Activated CD4-positive, alpha-beta T cell treated with anti-CD3 and anti-CD28 coated beads, Interleukin-2, amount 10 ng/mL, durations not matched to agents 7 days and 5 days (primary cell): ENCODE measurements at regions not wholly inside any gene's neighbourhood (a gene's known extent, or its start where the extent isn't known, plus 50 kb on each side); places are given as distances from the start of the nearest gene placed in this dataset.

Experiments used
- CTCF ChIA-PET: fragments of 350-600 bp; sonication (Branson Sonifier 250); formaldehyde crosslinking; loops from one replicate; lab custom pipeline; 2021; ENCODE audit warnings: antibody characterized with exemption; lab: Charles Lee
- POLR2A ChIA-PET: fragments of 350-600 bp; sonication (Branson Sonifier 250); formaldehyde crosslinking; loops from one replicate; lab custom pipeline; 2021; ENCODE audit warnings: antibody characterized with exemption; lab: Charles Lee
- DNase-seq: peaks from one replicate; pipeline ENCODE4 v3.0.0-alpha.2; 2020
- H3K27ac Mint-ChIP-seq: one replicate; pipeline ENCODE4 v1.8.0; 2021; ENCODE audit warnings: mild to moderate bottlenecking, moderate library complexity, mixed read lengths
- H3K27me3 Mint-ChIP-seq: one replicate; pipeline ENCODE4 v1.8.0; 2021; ENCODE audit warnings: mixed read lengths
- H3K36me3 Mint-ChIP-seq: one replicate; pipeline ENCODE4 v1.8.0; 2021; ENCODE audit warnings: low read depth, mixed read lengths
- H3K4me1 Mint-ChIP-seq: one replicate; pipeline ENCODE4 v1.8.0; 2021; ENCODE audit warnings: mixed read lengths
- H3K4me3 Mint-ChIP-seq: one replicate; pipeline ENCODE4 v1.8.0; 2021; ENCODE audit warnings: mild to moderate bottlenecking, moderate library complexity, mixed read lengths
- H3K9me3 Mint-ChIP-seq: one replicate; pipeline ENCODE4 v1.8.0; 2021; ENCODE audit warnings: mixed read lengths

DNA sequence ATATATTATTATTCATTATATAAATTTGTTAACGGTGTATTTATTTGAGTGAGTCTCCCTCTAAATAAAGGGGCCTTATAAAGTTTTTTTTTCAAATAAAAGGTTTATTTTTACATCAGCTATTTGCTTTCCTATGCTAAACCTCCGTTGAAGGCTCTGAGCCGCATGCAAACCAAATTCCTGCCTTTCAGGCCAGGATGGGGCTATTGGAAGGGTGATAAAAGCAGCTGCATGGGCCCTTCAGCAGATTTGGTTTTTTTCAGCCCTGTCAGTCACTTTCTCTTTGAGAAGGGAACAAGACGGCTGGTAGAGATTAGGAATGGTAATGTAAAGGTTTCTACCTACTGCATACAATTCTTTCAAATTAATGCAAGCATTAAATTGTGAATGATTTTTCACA is 244.2 kb downstream of the WNT5A start:
- Mint-ChIP-seq H3K9me3 (peaks cover 3% of the 10 kb centered on the region), H3K4me1 (no peaks in the 10 kb centered on the region), H3K27me3 (no peaks in the 10 kb centered on the region), H3K27ac (no peak overlapping the region), H3K4me3 (no peak overlapping the region), H3K36me3 (no peaks in the 10 kb centered on the region)
- ChIA-PET POLR2A (no interaction called here), CTCF (no interaction called here)
- DNase-seq: no peak

DNA sequence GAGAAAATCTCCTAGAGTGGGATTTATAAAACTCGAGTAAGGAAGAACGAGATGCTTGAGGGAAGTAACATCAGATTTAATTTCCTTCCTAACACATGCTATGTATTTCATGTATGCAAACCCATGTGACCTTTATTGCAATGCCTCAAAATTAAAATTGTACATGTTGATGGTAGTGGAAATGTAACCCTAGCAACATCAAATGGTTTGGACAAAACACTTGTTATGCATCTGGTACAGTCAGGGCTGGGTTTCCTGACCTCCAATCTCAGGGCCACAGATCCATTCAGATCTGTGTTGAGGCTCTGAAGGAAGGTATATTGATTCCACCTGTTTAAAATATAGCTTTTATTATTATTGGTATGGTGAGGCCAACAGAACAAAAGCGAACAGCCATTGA is 246.0 kb downstream of the WNT5A start:
- H3K27ac Mint-ChIP-seq: no peak overlapping the region
- POLR2A ChIA-PET: no interaction called here
- CTCF ChIA-PET: no interaction called here
- H3K4me3 Mint-ChIP-seq: no peak overlapping the region
- H3K4me1 Mint-ChIP-seq: no peaks in the 10 kb centered on the region
- no peaks in the 10 kb centered on the region for H3K9me3 Mint-ChIP-seq
- H3K27me3 Mint-ChIP-seq: no peaks in the 10 kb centered on the region
- DNase-seq: no peak
- H3K36me3 Mint-ChIP-seq: no peaks in the 10 kb centered on the region

DNA sequence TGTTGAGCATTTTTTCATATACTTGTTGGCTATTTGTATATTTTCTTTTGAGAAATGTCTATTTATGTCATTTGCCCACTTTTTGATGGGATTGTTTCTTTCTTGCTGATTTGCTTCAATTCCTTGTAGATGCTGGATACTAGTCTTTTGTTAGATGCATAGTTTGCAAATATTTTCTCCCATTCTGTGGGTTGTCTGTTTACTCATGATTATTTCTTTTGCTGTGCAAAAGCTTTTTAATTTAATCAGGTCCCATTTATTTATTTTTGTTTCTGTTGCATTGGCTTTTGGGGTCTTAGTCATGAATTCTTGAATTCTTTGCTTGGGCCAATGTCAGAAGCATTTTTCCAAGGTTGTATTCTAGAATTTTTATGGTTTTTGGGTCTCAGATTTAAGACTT is 251.7 kb downstream of the WNT5A start:
- CTCF ChIA-PET: no interaction called here
- Mint-ChIP-seq H3K27me3 (no peaks in the 10 kb centered on the region), H3K36me3 (no peaks in the 10 kb centered on the region)

DNA sequence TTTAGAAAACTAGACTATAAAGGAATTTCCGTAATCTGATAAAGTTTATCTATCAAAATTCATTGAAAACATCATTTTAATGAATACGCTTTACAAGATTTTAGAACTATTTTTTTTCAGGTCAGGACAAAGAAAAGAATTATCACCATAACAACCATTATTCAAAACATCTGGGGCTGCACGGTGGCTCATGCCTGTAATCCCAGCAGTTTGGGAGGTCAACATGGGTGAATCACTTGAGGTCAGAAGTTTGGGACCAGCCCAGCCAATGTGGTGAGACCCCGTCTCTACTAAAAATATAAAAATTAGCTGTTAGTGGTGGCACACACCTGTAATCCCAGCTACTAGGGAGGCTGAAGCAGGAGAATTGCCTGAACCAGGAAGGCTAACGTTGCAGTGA is 260.4 kb downstream of the WNT5A start:
- Mint-ChIP-seq H3K9me3 (peaks cover 3% of the 10 kb centered on the region), H3K4me1 (no peaks in the 10 kb centered on the region), H3K27me3 (no peaks in the 10 kb centered on the region), H3K4me3 (no peak overlapping the region), H3K36me3 (no peaks in the 10 kb centered on the region), H3K27ac (no peak overlapping the region)
- ChIA-PET POLR2A (no interaction called here), CTCF (no interaction called here)
- no peak for DNase-seq

More for the DNA sequence above, 251.7 kb downstream of the WNT5A start:
- Mint-ChIP-seq H3K27ac (no peak overlapping the region), H3K4me1 (no peaks in the 10 kb centered on the region), H3K4me3 (no peak overlapping the region), H3K9me3 (peaks cover 3% of the 10 kb centered on the region)
- POLR2A ChIA-PET: no interaction called here
- DNase-seq: no peak

DNA sequence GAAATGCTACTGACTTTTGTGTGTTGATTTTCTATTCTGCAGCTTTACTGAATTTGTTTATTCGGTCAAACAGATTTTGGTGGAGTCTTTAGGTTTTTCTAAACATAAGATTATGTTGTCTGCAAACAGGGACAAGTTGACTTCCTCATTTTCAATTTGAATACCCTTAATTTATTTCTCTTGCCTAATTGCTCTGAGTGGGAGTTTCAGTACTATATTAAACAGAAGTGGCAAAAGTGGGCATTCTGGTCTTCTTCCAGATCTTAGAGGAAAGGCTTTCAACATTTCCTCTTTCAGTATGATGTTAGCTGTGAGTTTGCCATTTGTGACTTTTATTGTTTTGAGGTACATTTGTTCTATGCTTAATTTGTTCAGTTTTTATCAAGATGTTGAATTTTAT is 268.5 kb downstream of the WNT5A start:
- no peak for DNase-seq
- Mint-ChIP-seq H3K36me3 (no peaks in the 10 kb centered on the region), H3K4me1 (no peaks in the 10 kb centered on the region), H3K9me3 (peaks cover 3% of the 10 kb centered on the region), H3K4me3 (no peak overlapping the region), H3K27ac (no peak overlapping the region), H3K27me3 (no peaks in the 10 kb centered on the region)
- ChIA-PET POLR2A (no interaction called here), CTCF (no interaction called here)

DNA sequence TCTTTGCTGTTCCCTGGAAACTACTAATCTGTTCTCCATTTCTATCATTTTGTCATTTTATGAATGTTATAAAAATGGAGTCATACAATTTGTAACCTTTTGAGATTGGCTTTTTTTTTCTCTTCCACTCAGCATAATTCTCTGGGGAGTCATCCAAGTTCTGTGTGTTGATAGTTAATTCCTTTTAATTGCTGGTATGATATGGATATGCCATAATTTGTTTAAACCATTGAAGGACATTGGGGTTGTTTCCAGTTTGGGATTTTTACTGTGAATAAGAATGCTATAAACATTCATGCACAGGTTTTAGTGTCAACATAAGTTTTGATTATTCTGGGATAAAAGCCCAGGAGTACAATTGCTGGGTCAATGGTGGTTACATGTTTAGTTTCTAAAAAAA is 279.4 kb downstream of the WNT5A start:
- no peak for DNase-seq
- no peaks in the 10 kb centered on the region for H3K27me3 Mint-ChIP-seq
- H3K27ac Mint-ChIP-seq: no peak overlapping the region
- H3K36me3 Mint-ChIP-seq: no peaks in the 10 kb centered on the region
- no peaks in the 10 kb centered on the region for H3K4me1 Mint-ChIP-seq
- CTCF ChIA-PET: no interaction called here
- POLR2A ChIA-PET: no interaction called here
- no peak overlapping the region for H3K4me3 Mint-ChIP-seq
- H3K9me3 Mint-ChIP-seq: peaks cover 6% of the 10 kb centered on the region

DNA sequence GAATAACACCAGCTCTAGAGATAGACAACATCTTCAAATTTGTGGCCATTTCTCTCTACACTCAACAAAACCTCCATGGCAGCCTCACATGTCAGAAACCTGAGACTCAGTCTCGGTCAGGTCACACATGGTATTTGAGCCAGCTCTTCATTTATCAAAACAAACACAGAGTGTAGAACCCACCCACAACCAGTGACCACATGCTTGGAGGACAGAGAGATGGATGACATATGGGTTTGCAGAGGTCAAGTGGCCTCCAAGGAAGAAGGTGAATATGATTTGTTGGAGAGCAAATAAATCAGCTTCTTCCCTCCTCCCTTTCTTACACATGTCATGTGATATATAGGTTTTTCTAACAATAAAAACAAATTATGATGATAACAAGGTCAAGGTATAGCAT is 278.1 kb upstream of the LRTM1 start:
- no peaks in the 10 kb centered on the region for H3K4me1 Mint-ChIP-seq
- no peaks in the 10 kb centered on the region for H3K36me3 Mint-ChIP-seq
- ChIA-PET POLR2A (no interaction called here), CTCF (no interaction called here)
- DNase-seq: no peak
- no peak overlapping the region for H3K27ac Mint-ChIP-seq
- H3K27me3 Mint-ChIP-seq: no peaks in the 10 kb centered on the region
- no peak overlapping the region for H3K4me3 Mint-ChIP-seq
- peaks cover 3% of the 10 kb centered on the region for H3K9me3 Mint-ChIP-seq

DNA sequence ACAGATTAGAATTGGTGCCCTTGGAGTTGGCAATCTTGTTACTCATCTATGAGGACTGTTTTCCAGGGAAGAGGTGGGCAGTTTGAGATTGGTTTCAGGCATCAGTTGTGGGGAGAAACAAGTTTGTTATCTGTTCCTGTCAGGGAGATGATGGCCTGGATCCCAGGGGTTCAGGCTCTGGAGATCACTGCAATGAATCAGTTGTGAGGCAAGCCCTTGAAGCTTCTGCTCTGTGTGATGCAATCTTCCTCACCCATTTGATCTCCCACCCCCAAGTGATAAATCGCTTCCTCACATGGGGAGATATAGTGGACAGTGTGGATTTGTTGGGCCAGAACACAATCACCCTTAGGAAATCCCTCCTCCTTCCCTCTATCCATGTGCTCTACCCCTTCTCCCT is 276.6 kb upstream of the LRTM1 start:
- peaks cover 3% of the 10 kb centered on the region for H3K9me3 Mint-ChIP-seq
- no peaks in the 10 kb centered on the region for H3K36me3 Mint-ChIP-seq
- ChIA-PET CTCF (no interaction called here), POLR2A (no interaction called here)
- H3K27ac Mint-ChIP-seq: peak overlapping the region; percentile 19
- no peaks in the 10 kb centered on the region for H3K27me3 Mint-ChIP-seq
- H3K4me1 Mint-ChIP-seq: no peaks in the 10 kb centered on the region
- H3K4me3 Mint-ChIP-seq: no peak overlapping the region
- DNase-seq: no peak

DNA sequence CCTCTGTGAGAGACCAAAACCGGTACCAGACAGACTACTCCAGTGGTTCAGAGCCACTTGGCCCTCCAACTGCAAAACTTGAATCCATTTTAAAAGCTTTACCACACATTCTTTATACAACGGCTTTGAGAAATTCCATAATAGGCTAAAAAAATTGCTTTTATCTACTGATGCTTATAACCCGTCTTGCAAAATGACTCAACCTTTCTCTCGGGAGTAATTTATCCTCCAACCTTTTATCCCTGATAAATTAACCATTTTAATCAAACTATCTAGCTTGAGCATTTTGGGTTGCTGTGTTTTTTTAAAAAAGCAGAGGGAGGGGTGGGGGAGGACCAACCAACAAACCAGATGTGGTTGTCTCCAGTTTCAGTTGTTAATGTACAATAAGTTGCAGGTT is 275.7 kb upstream of the LRTM1 start:
- DNase-seq: no peak
- H3K4me3 Mint-ChIP-seq: no peak overlapping the region
- ChIA-PET CTCF (no interaction called here), POLR2A (no interaction called here)
- H3K27me3 Mint-ChIP-seq: no peaks in the 10 kb centered on the region
- peaks cover 3% of the 10 kb centered on the region for H3K9me3 Mint-ChIP-seq
- H3K27ac Mint-ChIP-seq: no peak overlapping the region
- no peaks in the 10 kb centered on the region for H3K36me3 Mint-ChIP-seq
- H3K4me1 Mint-ChIP-seq: no peaks in the 10 kb centered on the region

DNA sequence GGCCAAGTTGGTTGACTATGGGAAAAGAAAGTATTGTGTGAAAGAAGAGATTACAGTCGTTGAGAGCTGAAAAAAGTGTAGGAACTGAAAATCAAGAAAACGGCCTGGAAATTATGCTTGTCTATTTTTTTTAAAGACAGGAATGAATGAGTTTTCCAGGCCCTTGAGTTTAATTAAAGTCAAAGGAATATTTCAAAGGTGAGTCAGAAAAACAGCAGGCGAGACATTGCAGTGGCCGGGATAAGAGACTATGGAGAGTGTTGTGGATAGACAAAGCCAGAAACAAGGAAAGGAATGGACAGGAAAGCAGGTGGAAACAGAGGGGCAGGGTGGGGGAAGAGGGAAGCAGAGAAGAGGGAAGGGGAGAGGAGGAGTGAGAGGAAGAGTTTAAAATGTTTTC is 275.1 kb upstream of the LRTM1 start:
- ChIA-PET POLR2A (no interaction called here), CTCF (no interaction called here)
- Mint-ChIP-seq H3K27me3 (no peaks in the 10 kb centered on the region), H3K36me3 (no peaks in the 10 kb centered on the region), H3K4me1 (no peaks in the 10 kb centered on the region), H3K4me3 (no peak overlapping the region), H3K9me3 (peaks cover 3% of the 10 kb centered on the region), H3K27ac (no peak overlapping the region)
- no peak for DNase-seq

DNA sequence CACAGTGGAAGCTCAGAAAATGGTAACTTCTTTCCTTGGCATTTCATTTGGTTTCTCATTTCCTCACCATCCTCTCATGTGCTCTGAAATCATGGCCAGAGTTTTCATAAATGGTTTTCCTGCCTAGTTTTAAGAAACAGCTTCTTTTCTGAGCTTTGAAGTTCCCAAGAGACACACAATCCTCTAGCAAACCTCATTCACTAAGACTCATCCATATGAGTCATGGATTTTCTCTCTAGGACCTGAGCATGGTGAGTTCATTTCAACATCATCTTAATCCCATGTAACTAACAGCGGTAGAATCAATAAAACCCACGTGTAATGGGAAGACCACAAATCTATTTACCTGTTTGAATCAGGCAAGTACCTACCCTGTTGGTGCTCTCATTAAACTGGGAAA is 274.5 kb upstream of the LRTM1 start:
- ChIA-PET CTCF (no interaction called here), POLR2A (no interaction called here)
- no peaks in the 10 kb centered on the region for H3K27me3 Mint-ChIP-seq
- H3K27ac Mint-ChIP-seq: no peak overlapping the region
- H3K4me3 Mint-ChIP-seq: no peak overlapping the region
- DNase-seq: no peak
- no peaks in the 10 kb centered on the region for H3K36me3 Mint-ChIP-seq
- peaks cover 3% of the 10 kb centered on the region for H3K9me3 Mint-ChIP-seq
- H3K4me1 Mint-ChIP-seq: no peaks in the 10 kb centered on the region

DNA sequence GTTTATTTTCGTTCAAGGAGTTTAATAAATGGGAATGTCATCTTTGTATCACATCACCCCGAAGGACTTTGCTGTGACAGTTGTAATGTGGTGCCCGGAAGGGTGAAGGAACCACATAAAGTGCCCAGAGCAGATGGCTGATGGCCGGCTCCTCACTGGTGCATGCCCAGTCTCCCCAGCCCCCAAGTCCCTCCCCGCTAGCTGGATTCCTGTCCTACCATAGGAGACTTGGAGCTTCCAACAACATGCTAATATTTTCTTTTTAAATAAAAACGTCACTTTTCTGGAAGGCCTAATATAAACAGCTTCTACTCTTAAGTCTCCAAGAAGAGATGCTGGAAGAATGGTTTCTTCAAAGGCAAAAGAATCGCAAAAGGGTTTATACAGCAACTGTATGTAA is 273.9 kb upstream of the LRTM1 start:
- H3K27ac Mint-ChIP-seq: no peak overlapping the region
- no peaks in the 10 kb centered on the region for H3K4me1 Mint-ChIP-seq
- ChIA-PET CTCF (no interaction called here), POLR2A (no interaction called here)
- no peak overlapping the region for H3K4me3 Mint-ChIP-seq
- peaks cover 3% of the 10 kb centered on the region for H3K9me3 Mint-ChIP-seq
- H3K27me3 Mint-ChIP-seq: no peaks in the 10 kb centered on the region
- no peaks in the 10 kb centered on the region for H3K36me3 Mint-ChIP-seq
- DNase-seq: no peak

DNA sequence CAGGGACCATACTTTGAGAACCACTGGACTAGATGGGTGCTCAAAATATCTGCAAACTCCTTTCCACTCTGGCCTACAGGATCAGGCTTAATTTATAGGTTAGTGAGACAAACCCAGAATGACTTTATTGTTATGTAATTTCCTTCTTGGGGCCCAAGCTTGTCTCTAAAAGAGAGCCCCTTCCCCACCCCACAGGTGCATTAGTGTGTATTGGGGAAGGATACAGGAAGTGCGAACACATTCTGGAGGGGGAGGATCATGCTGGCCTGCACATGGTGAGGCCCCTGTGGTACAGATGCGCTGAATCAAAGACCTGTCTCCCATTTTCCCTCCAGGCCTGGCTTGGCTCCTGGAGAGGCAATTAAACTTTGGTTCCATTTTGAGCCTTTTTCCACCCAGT is 273.0 kb upstream of the LRTM1 start:
- peaks cover 3% of the 10 kb centered on the region for H3K9me3 Mint-ChIP-seq
- H3K27ac Mint-ChIP-seq: no peak overlapping the region
- H3K27me3 Mint-ChIP-seq: no peaks in the 10 kb centered on the region
- ChIA-PET POLR2A (interaction anchor here (0.7 kb wide), 1 partner anchor 15 kb away, joined by 3 read pairs; no protein-coding TSS in a partner anchor), CTCF (no interaction called here)
- no peaks in the 10 kb centered on the region for H3K4me1 Mint-ChIP-seq
- no peak overlapping the region for H3K4me3 Mint-ChIP-seq
- no peak for DNase-seq
- H3K36me3 Mint-ChIP-seq: no peaks in the 10 kb centered on the region

DNA sequence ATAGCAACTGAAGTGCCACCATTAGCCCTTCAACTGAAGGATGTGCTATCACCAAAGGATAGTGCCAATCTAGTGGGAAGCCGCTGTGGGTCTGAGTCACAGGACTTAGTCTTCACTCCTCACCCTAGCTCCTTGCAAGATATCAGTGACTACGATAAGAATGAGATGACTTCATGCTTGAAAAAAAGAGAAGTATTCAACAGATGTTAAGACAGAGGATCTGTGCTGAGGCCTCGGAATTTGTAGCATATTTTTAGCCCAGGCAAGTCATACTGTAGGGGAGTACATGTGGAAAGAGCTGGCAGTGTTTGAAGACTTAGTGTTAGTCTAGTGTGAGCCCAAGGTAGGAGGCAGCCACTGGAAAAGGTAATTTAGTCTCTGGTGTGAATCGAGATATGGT is 270.7 kb upstream of the LRTM1 start:
- no peak for DNase-seq
- Mint-ChIP-seq H3K27ac (no peak overlapping the region), H3K4me3 (no peak overlapping the region), H3K4me1 (no peaks in the 10 kb centered on the region), H3K9me3 (peaks cover 3% of the 10 kb centered on the region), H3K27me3 (no peaks in the 10 kb centered on the region), H3K36me3 (no peaks in the 10 kb centered on the region)
- ChIA-PET CTCF (no interaction called here), POLR2A (no interaction called here)
